ENCODE measurements at regions not wholly inside any gene's neighbourhood (a gene's known extent, or its start where the extent isn't known, plus 50 kb on each side); places are given as distances from the start of the nearest gene placed in this dataset.
"Not testable (repeated sequence)": the region's sequence is repeated elsewhere in the genome, so short reads cannot be mapped to it uniquely, and the experiment has no call there.

GRCh38 chr4:62513306-62513705, 1313.2 kb downstream of the ADGRL3 start:
- no peak for FAIRE-seq

- FAIRE-seq = no peak
Observed at GRCh38 chr4:62512271-62512670, 1312.1 kb downstream of the ADGRL3 start.

- no peak for FAIRE-seq
Observed at GRCh38 chr4:62510228-62510627, 1310.1 kb downstream of the ADGRL3 start.

DNA sequence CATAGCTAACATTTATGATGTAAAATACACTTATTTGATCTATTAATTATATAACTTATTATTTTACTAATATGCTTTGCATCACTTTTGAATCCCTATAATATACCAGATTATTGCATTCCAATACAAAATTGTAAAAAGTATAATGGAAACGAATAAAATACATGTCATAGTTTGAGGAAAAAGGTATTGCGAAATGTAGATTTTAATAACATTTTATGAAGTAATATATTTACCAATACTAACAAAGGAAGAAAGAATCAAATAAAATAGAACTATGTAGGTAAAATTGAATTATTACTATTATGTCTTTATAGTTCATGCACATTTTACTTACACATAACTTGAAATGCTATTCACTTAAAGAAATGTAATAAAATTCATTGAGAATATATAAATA, 1300.2 kb downstream of the ADGRL3 start:
- FAIRE-seq = peak; percentile 76

DNA sequence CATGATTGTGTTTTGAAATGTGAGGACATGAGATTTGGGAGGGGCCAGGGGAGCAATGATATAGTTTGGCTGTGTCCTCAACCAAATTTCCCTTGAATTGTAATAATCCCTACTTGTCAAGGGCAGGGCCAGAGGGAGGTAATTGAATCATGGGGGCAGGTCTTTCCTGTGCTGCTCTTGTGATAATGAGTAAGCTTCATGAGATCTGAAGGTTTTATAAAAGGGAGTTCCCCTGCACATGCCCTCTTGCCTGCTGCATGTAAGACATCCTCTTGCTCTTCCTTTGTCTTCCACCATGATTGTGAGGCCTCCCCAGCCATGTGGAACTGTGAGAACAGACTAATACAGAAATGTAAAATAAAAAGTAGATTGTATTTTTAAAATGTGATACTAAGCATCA, 1294.9 kb downstream of the ADGRL3 start:
- no peak for FAIRE-seq

DNA sequence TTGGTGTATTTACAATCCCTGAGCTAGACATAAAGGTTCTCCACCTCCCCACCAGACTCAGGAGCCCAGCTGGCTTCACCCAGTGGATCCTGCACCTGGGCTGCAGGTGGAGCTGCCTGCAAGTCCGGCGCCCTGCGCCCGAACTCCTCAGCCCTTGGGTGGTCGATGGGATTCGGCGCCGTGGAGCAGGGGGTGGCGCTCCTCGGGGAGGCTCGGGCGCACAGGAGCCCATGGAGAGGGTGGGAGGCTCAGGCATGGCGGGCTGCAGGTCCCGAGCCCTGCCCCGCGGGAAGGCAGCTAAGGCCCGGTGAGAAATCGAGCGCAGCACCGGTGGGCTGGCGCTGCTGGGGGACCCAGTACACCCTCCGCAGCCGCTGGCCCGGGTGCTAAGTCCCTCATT, 1291.6 kb downstream of the ADGRL3 start:
- FAIRE-seq = not testable (repeated sequence)

- FAIRE-seq = no peak
Observed at GRCh38 chr4:62490635-62491034, 1290.5 kb downstream of the ADGRL3 start.

GRCh38 chr4:62487016-62487415, 1286.9 kb downstream of the ADGRL3 start:
- FAIRE-seq = no peak

GRCh38 chr4:62484357-62484756, 1284.2 kb downstream of the ADGRL3 start:
- FAIRE-seq = no peak

DNA sequence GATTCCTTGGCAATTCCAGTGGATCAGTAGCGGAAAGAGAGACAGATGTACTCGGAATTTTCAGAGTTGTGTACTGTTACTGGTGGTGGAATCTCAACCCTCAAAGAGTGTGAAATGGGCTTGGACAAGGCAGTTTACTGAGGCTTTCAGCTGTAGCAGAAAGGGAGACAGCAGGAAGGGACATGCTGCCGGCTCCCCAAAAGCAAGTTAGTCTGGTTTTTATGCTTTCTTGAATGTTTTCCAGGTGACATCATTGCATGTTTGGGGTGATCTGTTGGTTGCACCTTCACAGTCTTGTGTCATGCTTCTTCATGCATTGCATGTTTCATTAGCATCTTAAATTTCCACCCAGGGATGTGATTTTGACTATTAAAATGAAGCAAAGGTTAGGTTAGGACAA, 1282.2 kb downstream of the ADGRL3 start:
- FAIRE-seq = no peak

GRCh38 chr4:62475596-62475995, 1275.5 kb downstream of the ADGRL3 start:
- no peak for FAIRE-seq

GRCh38 chr4:62474802-62475201, 1274.7 kb downstream of the ADGRL3 start:
- no peak for FAIRE-seq

DNA sequence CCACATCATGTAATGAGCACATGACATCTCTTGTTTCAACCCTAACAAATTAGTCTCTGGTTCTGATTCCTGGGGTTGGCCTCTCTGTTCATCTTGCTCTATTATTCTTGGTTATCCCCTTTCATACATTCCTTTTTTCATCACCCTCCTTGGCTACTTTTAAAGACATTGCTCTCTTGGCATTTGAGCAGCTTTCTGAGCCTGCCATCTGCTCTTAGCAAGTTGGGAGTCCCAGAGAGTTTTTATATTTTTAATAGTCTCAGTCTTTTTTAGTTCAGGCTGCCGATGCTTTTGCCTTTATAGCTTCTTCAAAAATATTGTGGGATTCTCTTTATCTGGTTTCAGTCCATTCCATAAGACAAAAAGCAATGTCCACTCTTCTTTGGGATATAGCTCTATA, 1270.9 kb downstream of the ADGRL3 start:
- FAIRE-seq = no peak

GRCh38 chr4:62470421-62470983, 1270.4 kb downstream of the ADGRL3 start:
- no peak for FAIRE-seq

GRCh38 chr4:62470020-62470419, 1269.9 kb downstream of the ADGRL3 start:
- FAIRE-seq = no peak

DNA sequence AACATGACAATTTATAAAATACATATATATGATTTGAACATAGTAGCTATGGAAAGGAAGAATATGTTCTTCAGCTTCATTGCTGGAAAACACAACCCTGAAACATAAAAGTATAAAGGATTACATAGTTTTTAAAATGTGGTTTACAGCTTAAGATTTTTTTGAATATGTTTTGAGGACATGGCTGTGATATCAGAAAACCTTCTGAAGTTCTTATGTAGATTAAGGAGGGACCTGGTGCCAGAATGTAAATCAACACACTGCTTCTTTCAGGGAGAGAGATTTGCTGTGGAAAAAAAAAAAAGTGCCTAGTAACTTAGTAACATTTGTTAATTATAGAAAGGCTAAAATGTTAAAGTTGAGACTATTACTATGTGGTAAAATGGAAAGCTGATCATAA, 1261.8 kb downstream of the ADGRL3 start:
- no peak for FAIRE-seq

DNA sequence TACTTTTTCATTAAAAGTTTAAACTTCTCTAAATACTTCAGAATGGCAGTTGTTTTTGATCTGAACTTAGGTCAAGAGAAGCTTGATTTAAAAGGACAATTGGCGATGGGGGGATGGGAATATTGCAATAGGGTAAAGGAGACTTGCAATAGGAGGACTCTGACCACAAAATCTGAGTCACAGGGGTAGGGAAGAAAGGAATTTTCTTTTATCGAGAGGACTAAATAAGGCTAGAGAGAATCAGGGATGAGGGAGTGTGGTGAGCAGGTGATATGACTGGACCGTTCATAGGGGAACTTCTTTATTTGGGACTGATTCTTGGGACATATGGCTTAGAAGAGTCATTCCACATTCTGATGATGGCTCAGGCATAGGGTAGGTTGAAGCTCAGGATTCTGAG, 1260.2 kb downstream of the ADGRL3 start:
- no peak for FAIRE-seq

DNA sequence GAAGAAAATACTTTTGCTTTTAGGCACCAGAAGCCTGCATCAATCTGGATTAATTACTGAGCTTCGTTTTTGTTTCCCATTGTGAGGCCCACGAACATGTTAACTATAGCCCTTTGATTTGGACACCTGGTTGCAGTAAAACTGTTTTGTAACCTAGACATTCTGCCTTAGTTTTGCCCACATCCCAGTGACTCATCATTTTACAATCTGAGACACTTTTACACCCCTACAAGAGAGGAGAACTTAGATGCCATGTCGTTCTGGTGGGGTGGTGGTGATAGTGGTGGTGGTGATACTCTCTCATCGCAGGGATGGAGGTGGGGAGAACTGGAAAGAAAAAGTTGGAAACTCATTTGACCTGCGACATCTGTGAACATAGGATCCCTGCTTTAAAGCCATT, 1257.2 kb downstream of the ADGRL3 start:
- no peak for FAIRE-seq

GRCh38 chr4:62455871-62456270, 1255.7 kb downstream of the ADGRL3 start:
- FAIRE-seq = no peak

DNA sequence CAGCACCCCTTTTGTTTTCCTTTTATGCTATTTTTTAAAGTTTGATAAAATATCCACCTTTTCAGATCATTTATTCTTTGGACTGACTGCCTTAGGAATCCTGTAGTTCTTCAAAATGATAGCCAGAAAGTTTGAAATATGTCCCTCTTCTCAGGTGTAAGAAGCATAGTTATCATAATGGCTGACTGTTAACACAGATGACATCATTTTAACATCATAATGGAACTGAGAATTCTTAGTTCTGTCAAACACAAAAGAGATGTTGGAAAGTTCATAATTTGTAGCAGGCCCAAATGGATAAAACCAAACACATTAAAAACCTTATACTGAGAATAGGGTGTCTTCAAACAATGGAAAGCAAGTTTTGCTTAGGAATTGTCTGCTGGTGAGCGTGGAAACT, 1254.4 kb downstream of the ADGRL3 start:
- FAIRE-seq = no peak

DNA sequence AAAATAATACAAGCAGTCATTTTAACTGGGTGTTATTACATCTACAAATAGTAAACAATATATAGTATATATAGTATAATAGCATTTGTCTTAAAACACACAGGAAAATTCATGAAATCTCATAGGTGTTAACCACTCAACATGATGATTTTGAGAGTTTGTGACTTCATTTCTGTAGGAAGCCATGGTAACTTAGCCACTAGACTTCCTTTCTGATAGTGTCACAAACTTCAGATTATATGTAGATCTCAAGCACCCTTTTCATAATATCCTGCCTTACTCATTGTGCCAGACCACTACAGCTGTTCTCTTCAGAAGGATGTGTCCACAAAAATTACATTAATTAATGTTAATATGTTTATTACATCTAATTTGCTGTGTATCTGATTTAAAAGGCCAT, 1250.6 kb downstream of the ADGRL3 start:
- no peak for FAIRE-seq

DNA sequence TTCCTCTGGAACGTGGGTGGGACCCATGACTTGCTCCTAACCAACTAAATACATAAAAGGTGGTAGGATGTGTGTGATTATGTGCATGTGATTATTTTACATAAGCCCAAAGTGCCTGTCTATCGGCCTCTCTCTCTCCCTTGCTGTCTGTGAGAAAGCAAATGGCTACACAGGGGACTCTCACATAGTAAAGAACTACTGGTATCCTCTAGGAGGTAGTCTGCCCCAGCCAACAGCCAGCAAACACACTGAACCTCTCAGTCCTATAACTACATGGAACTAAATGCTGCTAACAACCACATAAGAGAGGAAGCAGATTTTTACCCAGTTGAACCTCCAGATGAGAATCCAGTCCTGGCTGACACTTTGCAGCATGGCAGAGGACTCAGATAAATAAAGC, 1249.4 kb downstream of the ADGRL3 start:
- FAIRE-seq = no peak

GRCh38 chr4:62448911-62449310, 1248.8 kb downstream of the ADGRL3 start:
- FAIRE-seq = no peak

DNA sequence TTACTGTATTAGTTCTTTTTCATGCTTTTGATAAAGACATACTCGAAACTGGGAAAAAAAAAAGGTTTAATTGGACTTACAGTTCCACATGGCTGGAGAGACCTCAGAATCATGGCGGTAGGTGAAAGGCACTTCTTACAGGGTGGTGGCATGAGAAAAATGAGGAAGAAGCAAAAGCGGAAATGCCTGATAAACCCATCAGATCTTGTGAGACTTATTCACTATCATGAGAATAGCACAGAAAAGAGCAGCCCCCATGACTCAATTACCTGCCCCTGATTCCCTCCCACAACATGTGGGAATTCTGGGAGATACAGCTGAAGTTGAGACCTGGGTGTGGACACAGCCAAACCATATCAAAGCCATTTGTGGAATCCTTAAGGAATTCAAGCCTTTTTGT, 1238.9 kb downstream of the ADGRL3 start:
- no peak for FAIRE-seq

GRCh38 chr4:62434921-62435320, 1234.8 kb downstream of the ADGRL3 start:
- FAIRE-seq = no peak

All from endometrium (tissue), 2 donors.